GM12865 (cell line): ENCODE measurements at regions not wholly inside any gene's neighbourhood (a gene's known extent, or its start where the extent isn't known, plus 50 kb on each side); places are given as distances from the start of the nearest gene placed in this dataset.
"Not testable (repeated sequence)": the region's sequence is repeated elsewhere in the genome, so short reads cannot be mapped to it uniquely, and the experiment has no call there.

ENCODE experiments used
- DNase-seq: peaks from one replicate; pipeline ENCODE4 v3.0.0; 2010; ENCODE audit warnings: low read depth
- H3K4me3 ChIP-seq: 2 replicates; pipeline ENCODE4 v1.5.1; 2011; ENCODE audit warnings: mild to moderate bottlenecking, low read depth, low read length, control low read depth
- CTCF ChIP-seq: IDR thresholded peaks from 2 replicates; pipeline ENCODE4 v1.5.1; 2011; ENCODE audit warnings: low read length, control low read depth, low read depth, inconsistent platforms; ENCODE audit not compliant: insufficient read depth; ENCODE audit errors: missing control alignments

DNA sequence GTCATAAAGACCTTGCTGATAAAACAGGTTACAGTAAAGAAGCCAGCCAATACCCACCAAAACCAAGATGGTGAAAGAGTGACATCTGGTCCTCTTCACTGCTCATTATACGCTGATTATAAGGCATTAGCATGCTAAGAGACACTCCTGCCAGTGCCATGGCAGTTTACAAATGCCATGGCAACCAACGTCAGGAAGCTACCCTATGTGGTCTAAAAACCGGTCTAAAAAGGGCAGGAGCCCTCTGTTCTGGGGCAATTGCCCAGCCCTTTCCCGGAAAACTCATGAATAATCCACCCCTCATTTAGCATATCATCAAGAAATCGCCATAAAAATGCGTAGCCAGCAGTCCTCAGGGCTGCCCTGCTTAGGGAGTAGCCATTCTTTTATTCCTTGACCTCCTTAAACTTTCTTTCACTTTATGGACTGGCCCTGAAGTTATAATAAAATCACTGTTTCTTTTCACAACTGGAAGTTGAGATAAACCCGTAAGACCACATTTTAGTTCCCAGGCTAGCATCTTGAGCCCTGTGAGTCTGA lies 260.5 kb upstream of the FAT1 start:
- TF ChIP-seq CTCF = no peak
- DNase-seq = no peak
- H3K4me3 ChIP-seq = no peak overlapping the region

DNA sequence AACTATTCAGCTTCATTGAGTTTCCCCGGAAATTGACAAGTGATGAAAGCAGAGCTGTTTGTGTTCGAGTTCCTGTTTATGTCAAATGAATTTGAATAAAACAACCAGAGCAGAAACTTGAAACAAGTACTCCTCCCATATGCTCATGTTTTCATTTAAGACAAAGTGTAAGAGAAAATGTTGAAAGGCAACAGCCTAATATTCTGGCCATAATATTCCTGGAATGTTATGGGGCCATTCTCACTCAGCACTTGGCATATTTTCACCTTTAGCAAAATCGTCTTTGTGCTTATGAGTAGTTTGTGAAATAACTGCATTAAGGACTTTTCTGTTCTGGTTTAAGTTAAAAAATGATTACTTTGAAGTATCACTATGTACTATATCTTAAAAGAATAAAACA lies 276.0 kb upstream of the FAT1 start:
- no peak for TF ChIP-seq CTCF
- DNase-seq = no peak
- H3K4me3 ChIP-seq = no peak overlapping the region

DNA sequence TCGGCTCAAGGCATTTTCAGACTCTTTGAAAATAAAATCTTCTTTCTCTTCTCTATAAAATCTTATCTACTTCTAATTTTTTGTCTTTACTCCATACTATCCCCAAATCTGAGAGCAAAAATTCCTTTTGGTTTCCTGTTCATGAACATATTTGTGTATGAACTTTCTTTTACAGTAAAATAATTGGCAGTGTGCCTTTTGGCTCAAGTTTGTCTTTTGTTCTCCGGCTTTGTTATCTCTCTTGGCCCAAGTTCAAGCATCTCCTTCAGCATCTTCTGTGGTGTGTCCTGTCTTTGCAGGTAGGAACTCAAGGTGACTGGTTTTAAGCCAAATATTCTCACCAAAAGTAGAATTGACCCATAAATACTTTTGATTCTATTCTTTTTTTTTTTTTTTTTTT lies 276.6 kb upstream of the FAT1 start:
- DNase-seq = no peak
- H3K4me3 ChIP-seq = no peak overlapping the region
- no peak for TF ChIP-seq CTCF

- not testable (repeated sequence) for DNase-seq, H3K4me3 ChIP-seq
These were observed 278.5 kb upstream of the FAT1 start for GRCh38 chr4:187002133-187002532.

DNA sequence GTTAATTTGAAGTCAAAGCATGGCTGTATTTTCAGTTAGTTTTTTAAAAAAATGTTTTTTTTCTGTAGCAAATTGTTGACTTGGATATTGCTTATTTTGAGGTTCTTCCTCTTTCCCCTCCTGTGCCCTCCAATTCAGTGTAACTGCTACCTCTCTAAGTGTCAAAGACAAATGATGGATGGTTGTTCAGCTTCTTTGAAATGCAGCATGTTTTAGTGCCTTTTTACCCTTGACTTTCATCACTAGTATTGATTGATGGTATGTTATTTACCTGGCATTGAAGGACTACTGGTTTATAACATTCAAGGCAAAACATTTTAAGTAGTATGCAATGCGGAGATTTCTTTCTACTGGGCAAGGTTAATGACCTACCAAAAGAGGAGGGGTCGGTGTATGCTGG lies 281.0 kb upstream of the FAT1 start:
- H3K4me3 ChIP-seq = no peak overlapping the region
- no peak for TF ChIP-seq CTCF
- no peak for DNase-seq

DNA sequence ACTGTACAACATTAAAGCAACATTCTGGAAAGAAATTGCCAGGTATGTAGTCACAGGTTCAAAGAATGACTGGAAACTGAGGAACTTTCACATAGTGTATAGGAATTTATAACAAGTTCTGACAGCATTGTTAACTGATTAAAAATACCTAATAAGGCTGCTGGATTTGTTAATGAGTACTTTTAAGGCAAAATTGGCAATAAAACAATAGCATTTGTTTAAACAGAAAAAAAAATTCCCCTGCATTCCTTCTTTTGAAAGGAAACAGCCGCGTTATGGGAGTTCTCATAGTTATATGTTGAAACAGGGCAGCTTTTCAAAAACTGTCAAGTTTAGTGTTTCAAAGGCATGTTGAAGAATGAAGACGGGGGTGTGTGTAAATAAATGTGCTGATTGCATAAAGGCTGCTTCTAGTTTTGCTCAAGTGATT lies 282.5 kb upstream of the FAT1 start:
- H3K4me3 ChIP-seq = no peak overlapping the region
- no peak for DNase-seq
- no peak for TF ChIP-seq CTCF

DNA sequence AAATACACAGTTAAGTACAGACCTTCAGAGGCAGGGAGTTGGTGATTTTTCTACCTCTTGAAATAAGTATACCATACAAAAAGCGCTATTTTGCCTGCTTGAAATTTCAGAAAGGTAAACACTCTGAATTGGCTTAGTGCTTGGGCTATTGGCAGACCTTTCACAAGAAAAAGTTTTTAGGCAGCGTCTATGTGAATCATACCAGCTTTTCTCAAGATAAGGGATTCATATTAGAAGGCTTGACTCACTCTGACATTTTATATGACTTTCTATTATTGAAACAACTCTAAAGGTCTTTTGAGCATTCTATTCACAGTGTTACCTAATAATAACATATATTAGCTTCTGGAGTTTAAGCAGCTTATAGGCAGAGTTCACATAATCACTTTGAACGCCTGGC lies 286.4 kb upstream of the FAT1 start:
- no peak for TF ChIP-seq CTCF
- no peak overlapping the region for H3K4me3 ChIP-seq
- DNase-seq = no peak
